Stimulated activated effector memory CD8-positive, alpha-beta T cell treated with anti-CD3 and anti-CD28 coated beads, Interleukin-12 subunit alpha, Interleukin-12 subunit beta, amount 100 ng/mL, for 72 hours (primary cell): ENCODE measurements at regions not wholly inside any gene's neighbourhood (a gene's known extent, or its start where the extent isn't known, plus 50 kb on each side); places are given as distances from the start of the nearest gene placed in this dataset.

Experiments
- ATAC-seq: fragments of 150-1000 bp; cut with Tn5 transposase; 2 replicates; pipeline ENCODE4 v1.10.0; 2021
- DNase-seq, 2 donors: peaks; one replicate each; pipeline ENCODE4 v3.0.0; 2021 to 2022; ENCODE audit warnings: low spot score in 2 of 2
- H3K27ac Mint-ChIP-seq: one replicate; pipeline ENCODE4 v1.8.0; 2022; ENCODE audit warnings: mild to moderate bottlenecking, mixed read lengths
- H3K36me3 Mint-ChIP-seq: one replicate; pipeline ENCODE4 v1.8.0; 2022; ENCODE audit warnings: mild to moderate bottlenecking, mixed read lengths
- H3K4me1 Mint-ChIP-seq: one replicate; pipeline ENCODE4 v1.8.0; 2022; ENCODE audit warnings: mixed read lengths
- H3K4me3 Mint-ChIP-seq: one replicate; pipeline ENCODE4 v1.8.0; 2022; ENCODE audit warnings: mild to moderate bottlenecking, mixed read lengths
- H3K9me3 Mint-ChIP-seq: one replicate; pipeline ENCODE4 v1.8.0; 2022; ENCODE audit warnings: mixed read lengths

DNA sequence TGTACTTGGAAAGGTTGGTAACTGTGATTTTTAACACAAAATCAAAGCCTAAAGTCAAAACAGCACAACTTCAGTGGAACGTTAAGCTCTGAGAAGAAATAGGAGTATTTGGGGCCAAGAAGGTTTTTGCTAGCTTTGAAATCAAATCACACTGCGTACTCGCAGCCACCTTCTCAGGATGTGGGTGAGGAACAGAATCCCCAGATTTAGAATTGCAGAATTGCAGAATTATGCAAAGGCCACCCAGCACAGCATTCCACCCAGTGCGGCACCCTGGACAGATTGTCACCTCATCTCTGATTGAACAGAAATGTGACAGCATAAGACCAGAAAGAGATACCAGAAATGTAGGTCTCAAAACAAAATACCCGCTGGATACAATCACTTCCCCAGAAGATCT is 181.1 kb downstream of the DHX15 start:
- DNase-seq = no peak
- Mint-ChIP-seq H3K4me1 (no peaks in the 10 kb centered on the region), H3K9me3 (no peaks in the 10 kb centered on the region), H3K27ac (no peak overlapping the region), H3K36me3 (no peaks in the 10 kb centered on the region), H3K4me3 (no peak overlapping the region)
- no peak for ATAC-seq

DNA sequence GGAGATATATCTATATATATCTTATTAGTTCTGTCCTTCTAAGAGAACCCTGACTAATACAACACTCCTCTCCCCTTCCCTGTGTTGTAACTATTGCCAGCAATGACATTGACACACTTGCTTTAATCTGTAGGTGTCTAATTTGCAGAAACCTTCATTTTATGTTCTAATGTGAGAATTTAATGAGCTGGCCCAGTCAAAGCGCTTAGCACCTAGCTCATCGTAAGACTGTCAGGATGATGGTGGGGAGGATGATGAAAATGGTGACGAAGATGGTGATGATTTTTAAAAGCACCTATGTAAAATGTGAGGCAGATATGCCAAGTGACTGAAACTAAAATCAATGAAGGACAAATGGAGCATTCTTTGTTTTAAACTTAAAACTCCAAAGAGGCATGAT is 183.8 kb downstream of the DHX15 start:
- Mint-ChIP-seq H3K4me1 (no peaks in the 10 kb centered on the region), H3K4me3 (no peak overlapping the region), H3K27ac (no peak overlapping the region), H3K36me3 (no peaks in the 10 kb centered on the region), H3K9me3 (no peaks in the 10 kb centered on the region)
- DNase-seq (no peak), ATAC-seq (no peak)

DNA sequence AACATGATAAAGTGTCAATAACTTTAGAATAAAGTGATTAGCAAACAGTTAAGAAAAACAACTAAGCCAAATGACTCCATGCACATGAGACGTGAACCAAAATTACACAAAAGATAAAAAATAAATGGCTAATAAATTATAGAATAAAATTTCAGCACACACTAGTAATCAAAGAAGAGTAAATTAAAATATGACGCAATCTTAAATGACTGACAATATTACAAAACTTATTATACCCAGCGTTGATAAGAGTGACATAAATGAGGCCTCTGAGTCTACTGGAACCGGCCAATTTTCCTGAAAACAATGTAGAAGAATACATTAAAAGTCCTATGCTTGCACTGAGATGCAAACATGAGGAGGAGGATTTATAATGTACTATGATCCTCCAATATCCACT is 187.4 kb downstream of the DHX15 start:
- Mint-ChIP-seq H3K9me3 (no peaks in the 10 kb centered on the region), H3K4me3 (no peak overlapping the region), H3K27ac (no peak overlapping the region), H3K36me3 (no peaks in the 10 kb centered on the region), H3K4me1 (no peaks in the 10 kb centered on the region)
- DNase-seq = no peak
- no peak for ATAC-seq

DNA sequence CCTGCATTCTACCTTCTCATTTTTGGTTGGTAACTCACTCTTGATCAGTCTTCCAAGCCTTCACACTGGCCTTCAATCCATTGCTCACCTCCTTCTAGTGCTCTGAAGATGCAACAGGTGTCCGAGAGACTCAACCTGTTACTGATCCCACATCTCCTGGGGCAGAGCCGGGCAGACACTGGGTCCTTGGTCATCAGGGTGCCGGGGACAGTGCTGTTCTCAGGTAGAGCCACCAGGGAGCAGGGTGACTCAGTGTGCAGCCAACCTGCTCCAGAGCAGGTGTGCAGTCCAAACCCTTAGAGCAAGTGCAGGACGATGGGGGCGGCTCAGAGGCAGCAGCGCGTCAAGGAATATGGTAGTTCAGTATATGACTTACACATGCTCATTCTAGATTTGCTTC is 188.4 kb downstream of the DHX15 start:
- H3K9me3 Mint-ChIP-seq = no peaks in the 10 kb centered on the region
- no peak for ATAC-seq
- no peak overlapping the region for H3K4me3 Mint-ChIP-seq
- no peaks in the 10 kb centered on the region for H3K4me1 Mint-ChIP-seq
- no peak for DNase-seq
- H3K36me3 Mint-ChIP-seq = no peaks in the 10 kb centered on the region
- no peak overlapping the region for H3K27ac Mint-ChIP-seq

DNA sequence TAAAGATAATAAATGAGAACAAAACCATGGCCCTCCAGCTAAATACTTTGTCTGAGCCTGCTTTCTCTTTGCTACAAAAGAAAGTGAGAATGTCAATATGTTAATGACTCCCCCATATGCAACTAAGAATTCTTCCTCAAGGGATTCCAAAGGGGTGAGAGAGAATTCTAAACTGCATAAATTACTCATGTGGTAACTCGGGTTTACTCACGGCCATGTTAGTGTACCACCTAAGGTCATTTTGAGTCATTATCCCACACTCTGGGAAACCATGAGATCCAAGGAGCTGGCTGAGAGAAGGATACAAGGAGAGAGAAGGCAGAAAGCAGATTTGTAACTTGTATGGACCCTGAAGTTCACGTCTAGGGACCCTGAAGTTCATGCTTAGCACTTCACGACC is 190.3 kb downstream of the DHX15 start:
- H3K36me3 Mint-ChIP-seq = no peaks in the 10 kb centered on the region
- no peaks in the 10 kb centered on the region for H3K4me1 Mint-ChIP-seq
- H3K4me3 Mint-ChIP-seq = no peak overlapping the region
- no peaks in the 10 kb centered on the region for H3K9me3 Mint-ChIP-seq
- ATAC-seq (no peak), DNase-seq (no peak)
- H3K27ac Mint-ChIP-seq = no peak overlapping the region

DNA sequence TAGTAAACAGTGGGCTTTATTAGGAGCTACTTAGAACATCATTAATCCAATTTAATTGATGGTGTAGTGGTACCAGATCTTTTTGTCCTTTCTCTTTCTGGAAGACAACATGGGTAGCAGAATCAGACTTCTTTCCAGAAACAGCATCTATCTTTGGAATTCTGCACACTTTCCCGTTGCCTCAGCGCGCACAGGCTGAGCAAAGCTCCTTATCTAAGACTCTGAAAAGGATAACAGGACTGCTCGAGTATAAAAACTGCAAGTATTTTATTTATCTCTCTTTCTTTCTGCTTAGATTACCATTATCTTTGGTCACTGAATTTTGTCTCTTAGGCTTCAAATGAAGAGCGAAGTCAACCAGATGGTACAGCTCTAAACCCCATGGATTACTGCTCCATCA is 191.7 kb downstream of the DHX15 start:
- H3K4me3 Mint-ChIP-seq = no peak overlapping the region
- ATAC-seq (no peak), DNase-seq (no peak)
- no peaks in the 10 kb centered on the region for H3K9me3 Mint-ChIP-seq
- H3K36me3 Mint-ChIP-seq = no peaks in the 10 kb centered on the region
- H3K4me1 Mint-ChIP-seq = no peaks in the 10 kb centered on the region
- no peak overlapping the region for H3K27ac Mint-ChIP-seq

DNA sequence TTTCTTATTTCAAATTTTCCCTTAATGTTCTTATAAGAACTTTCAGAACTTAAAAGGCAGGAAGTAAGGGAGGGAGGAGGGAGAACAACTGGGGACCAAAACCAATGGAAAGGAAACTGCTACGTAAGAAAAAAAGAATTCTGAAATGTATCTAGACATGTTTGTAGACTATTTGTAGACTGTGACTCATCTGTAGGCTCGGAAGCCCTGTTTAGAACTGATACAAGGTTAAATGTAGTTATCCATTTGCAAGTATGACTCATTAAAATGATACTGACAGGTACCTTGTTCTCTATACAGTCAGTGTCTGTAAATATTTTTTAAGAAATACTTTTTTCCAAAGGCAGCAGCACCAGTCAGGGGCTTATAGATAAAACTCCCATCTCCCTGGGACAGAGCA is 202.0 kb downstream of the DHX15 start:
- no peak for ATAC-seq
- H3K9me3 Mint-ChIP-seq = peaks cover 9% of the 10 kb centered on the region

DNA sequence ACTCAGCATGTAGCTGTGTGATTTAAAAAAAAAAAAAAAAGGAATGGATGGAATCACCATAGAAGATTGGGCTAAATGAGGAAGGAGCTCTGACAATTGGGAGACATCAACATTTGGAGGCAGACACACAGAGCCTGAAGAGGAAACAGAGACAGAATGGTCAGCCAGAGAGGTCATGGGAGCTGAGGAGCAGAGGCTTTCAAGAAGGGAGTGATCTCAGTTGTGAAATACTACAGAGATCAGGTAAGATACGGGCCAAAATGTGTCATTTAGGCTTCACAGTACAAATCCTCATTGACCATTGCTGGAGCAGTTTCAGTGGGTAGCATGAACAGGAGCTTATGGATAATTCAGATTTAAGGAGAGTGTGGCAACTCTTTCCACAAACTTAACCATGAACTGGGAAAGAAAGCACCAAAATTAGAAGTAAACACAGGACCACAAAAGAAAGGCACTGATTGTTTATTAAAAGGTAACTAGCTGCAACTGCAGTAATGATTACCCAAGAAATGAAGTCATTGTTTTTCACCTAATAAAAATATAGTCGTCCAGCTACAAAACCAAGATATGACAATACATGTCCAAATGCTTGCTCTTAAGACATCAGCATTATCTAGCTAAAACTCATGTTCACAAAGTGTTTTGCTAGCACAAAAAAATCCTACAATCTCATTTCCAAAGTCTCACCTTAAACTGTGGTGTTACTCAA is 203.2 kb downstream of the DHX15 start:
- Mint-ChIP-seq H3K4me3 (no peak overlapping the region), H3K36me3 (no peaks in the 10 kb centered on the region), H3K27ac (no peak overlapping the region), H3K9me3 (peaks cover 9% of the 10 kb centered on the region), H3K4me1 (no peaks in the 10 kb centered on the region)
- no peak for DNase-seq
- ATAC-seq = no peak

More for the DNA sequence above, 202.0 kb downstream of the DHX15 start:
- no peaks in the 10 kb centered on the region for H3K4me1 Mint-ChIP-seq
- H3K27ac Mint-ChIP-seq = no peak overlapping the region
- H3K4me3 Mint-ChIP-seq = no peak overlapping the region
- no peaks in the 10 kb centered on the region for H3K36me3 Mint-ChIP-seq
- DNase-seq = no peak

DNA sequence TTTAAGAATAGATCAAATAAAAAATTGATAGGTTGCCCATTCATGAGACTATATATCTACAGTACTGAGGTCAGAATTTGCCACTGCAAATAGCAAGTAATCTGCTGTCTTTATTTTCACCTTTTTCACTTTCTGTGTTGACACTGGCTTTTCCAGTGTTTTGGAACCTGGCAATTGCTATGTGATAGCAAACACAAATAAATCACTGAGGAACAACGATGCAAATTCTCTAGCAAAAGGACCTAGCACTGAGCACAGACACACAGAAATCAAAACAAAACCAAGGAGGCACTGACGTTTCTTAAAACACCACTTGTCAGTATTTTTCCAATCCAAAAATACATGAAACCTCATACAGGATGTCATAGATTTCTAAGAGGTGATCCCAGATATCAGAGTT is 210.7 kb downstream of the DHX15 start:
- no peak overlapping the region for H3K27ac Mint-ChIP-seq
- H3K36me3 Mint-ChIP-seq = no peaks in the 10 kb centered on the region
- H3K4me1 Mint-ChIP-seq = no peaks in the 10 kb centered on the region
- no peak for ATAC-seq
- peaks cover 6% of the 10 kb centered on the region for H3K9me3 Mint-ChIP-seq
- H3K4me3 Mint-ChIP-seq = no peak overlapping the region
- DNase-seq = no peak

DNA sequence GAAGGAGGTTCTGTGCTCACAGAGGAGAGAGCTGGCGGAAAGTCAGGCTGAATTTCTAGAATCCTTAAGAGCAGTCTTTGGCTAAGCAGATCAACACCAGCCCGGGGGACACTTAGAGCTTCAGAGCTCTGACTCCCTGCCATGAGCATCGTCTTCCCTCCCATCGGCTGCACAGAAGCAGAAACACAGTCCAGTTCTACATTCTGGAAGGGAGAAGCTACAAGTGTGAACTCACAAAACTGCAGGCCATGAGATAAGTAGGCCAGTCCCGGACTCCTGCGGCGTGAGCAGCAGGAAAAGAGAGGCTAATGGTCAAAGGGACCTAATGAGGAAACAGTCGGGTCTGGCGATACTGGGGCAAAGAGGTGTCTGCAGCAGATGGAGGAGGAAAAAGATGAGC is 211.5 kb downstream of the DHX15 start:
- Mint-ChIP-seq H3K36me3 (no peaks in the 10 kb centered on the region), H3K4me3 (no peak overlapping the region), H3K9me3 (peaks cover 6% of the 10 kb centered on the region), H3K27ac (no peak overlapping the region), H3K4me1 (no peaks in the 10 kb centered on the region)
- ATAC-seq (no peak), DNase-seq (no peak)

DNA sequence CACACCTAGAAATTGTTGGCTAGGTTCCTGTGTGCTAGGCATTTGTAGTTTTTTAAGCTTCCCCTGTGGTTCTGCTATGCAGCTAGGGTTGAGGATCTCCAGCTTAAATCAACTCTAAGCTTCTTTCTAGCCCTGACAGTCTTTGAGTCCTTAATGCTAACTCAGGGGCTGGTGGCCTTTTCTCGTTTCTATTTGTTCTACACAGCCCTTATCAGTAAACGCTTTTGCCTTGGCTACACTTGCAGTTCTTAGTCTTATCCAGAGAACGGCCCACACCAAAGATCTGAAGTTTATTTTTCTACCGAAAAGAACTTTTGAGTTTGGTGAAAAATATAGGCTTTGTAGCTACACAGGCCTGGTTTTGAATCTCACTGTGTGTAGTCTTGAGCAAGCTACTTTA is 212.0 kb downstream of the DHX15 start:
- DNase-seq (no peak), ATAC-seq (no peak)
- Mint-ChIP-seq H3K9me3 (peaks cover 6% of the 10 kb centered on the region), H3K4me1 (no peaks in the 10 kb centered on the region), H3K4me3 (no peak overlapping the region), H3K36me3 (no peaks in the 10 kb centered on the region), H3K27ac (no peak overlapping the region)

DNA sequence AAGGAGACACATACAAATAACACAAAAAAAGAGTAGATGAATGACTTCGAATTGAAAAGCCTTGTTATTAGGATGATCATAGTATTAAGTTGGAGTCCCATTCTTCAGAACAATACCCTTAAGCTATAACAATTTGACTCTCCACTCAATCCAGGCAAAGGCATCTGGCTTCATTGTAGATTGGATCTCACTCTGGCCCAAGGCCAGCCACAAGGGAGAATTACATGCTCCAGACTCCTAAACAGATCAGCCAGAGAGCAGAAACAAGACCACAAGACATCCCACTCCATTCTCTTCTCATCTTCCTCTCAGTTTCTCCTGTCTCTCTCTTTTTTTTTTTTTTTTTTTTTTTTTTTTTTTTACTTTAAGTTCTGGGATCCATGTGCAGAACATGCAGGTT is 213.9 kb downstream of the DHX15 start:
- DNase-seq = no peak
- Mint-ChIP-seq H3K4me1 (no peaks in the 10 kb centered on the region), H3K27ac (no peak overlapping the region), H3K4me3 (no peak overlapping the region), H3K36me3 (no peaks in the 10 kb centered on the region), H3K9me3 (peaks cover 5% of the 10 kb centered on the region)
- ATAC-seq = no peak

DNA sequence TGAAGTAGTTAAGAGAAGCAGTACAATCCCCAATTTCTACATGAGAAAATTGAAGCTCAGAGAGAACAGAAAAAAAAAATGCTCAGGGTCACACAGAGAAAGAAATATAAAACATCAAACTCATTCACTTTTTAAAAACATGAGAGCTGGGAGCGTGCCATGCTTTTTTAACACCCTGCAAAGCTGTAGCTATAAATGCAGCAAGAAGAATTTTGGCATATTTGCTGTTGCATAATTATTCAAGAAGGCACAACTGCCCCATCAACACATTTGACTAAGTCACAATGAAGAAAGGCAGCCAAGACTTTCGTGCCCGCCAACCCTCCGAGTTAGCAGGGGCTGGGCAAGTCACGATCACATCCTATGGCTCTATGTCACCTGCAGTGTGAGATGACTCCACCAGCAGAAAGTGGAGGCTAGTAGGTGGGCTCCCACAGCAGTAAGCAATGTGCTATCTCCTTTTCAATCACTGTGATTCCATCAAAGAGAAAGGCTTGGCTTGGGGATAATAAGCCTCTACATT is 214.8 kb downstream of the DHX15 start:
- Mint-ChIP-seq H3K4me3 (no peak overlapping the region), H3K36me3 (no peaks in the 10 kb centered on the region), H3K27ac (no peak overlapping the region), H3K9me3 (peaks cover 6% of the 10 kb centered on the region), H3K4me1 (no peaks in the 10 kb centered on the region)
- ATAC-seq (no peak), DNase-seq (no peak)

DNA sequence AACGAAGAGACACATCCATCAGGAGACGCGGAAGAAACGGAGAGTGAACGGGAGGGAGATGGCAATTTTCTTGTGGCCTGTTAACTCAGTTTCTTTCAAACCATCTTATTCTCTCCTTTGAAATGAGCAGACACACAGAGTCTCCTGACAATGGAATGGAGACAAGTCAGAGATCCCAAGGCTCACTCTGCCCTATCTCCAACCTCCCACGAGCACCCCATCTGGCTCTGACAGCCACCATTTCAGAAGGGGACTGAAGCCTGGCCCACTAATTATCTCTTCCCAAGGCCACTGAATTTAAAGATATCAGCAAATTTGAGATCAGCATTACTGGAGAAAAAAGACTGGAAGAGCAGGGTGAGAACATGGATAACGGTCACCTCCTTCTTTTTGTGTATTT is 215.6 kb downstream of the DHX15 start:
- Mint-ChIP-seq H3K36me3 (no peaks in the 10 kb centered on the region), H3K9me3 (peaks cover 6% of the 10 kb centered on the region), H3K27ac (no peak overlapping the region), H3K4me3 (no peak overlapping the region), H3K4me1 (no peaks in the 10 kb centered on the region)
- no peak for DNase-seq
- no peak for ATAC-seq

DNA sequence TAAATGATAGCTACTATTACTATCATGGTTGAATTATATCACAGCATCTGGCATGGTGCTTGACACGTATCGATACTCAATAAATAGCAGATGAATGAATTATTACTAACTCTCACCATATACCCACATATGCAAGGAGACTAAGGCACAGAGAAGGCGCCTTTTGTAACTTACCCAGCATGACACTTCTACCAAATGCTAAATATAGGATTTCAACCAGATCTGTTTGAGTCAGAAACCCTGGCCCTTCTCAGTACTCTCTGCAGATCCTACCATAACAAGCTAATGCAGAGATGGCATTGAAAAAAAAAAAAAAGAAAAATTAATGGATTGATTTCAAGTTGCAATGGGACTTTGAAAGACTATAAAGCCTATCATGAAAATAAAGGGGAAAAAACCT is 219.5 kb downstream of the DHX15 start:
- H3K36me3 Mint-ChIP-seq = no peaks in the 10 kb centered on the region
- no peaks in the 10 kb centered on the region for H3K4me1 Mint-ChIP-seq
- H3K27ac Mint-ChIP-seq = no peak overlapping the region
- peaks cover 3% of the 10 kb centered on the region for H3K9me3 Mint-ChIP-seq
- no peak for DNase-seq
- no peak overlapping the region for H3K4me3 Mint-ChIP-seq
- ATAC-seq = no peak

DNA sequence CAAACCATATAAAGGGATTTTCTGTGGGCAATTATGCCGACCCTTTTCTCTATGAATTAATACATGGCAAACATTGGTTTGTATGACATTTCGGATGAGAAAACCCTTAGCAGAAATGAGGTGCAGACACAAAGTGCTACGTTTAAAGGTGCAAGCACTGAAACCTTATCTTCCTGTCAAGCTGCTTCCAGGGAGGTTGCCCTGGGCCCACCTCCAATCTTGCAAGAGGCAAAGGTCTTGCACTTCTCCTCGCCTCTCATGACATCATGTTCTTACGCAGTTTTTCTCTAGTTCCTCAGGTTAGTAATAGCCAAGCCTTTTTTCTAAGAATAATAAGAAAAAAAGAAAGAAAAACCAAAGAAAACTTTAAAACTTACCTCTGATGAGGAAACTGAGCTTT is 220.1 kb downstream of the DHX15 start:
- DNase-seq (no peak), ATAC-seq (no peak)
- H3K27ac Mint-ChIP-seq = no peak overlapping the region
- no peaks in the 10 kb centered on the region for H3K4me1 Mint-ChIP-seq
- no peaks in the 10 kb centered on the region for H3K36me3 Mint-ChIP-seq
- peaks cover 3% of the 10 kb centered on the region for H3K9me3 Mint-ChIP-seq
- H3K4me3 Mint-ChIP-seq = no peak overlapping the region

DNA sequence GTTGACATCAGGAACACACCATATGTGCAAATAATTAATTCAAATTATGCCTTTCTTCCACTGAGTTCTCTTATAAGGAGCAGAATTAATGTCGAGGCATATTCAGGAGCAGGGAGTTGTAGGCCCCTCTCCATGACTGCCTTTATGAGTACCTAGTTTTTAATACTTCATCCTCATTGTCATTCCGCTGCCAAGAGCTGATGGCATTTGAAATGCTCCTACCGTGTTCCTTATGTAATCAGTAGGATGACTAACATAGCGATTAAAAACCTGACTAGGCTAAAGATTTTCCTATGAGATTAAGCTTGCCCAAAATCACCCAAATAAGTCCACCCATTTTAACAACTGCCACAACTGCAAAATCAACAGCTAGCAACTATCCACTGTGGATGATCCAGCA is 220.6 kb downstream of the DHX15 start:
- no peaks in the 10 kb centered on the region for H3K36me3 Mint-ChIP-seq
- H3K4me3 Mint-ChIP-seq = no peak overlapping the region
- peaks cover 3% of the 10 kb centered on the region for H3K9me3 Mint-ChIP-seq
- DNase-seq (no peak), ATAC-seq (no peak)
- H3K27ac Mint-ChIP-seq = no peak overlapping the region
- H3K4me1 Mint-ChIP-seq = no peaks in the 10 kb centered on the region
